Esophagus (tissue), 2 donors: ENCODE measurements at regions not wholly inside any gene's neighbourhood (a gene's known extent, or its start where the extent isn't known, plus 50 kb on each side); places are given as distances from the start of the nearest gene placed in this dataset.

Experiments
- H3K27ac ChIP-seq, 2 donors: one replicate each; pipeline ENCODE4 v1.5.1; 2013; ENCODE audit warnings: low read depth in 2 of 2, mild to moderate bottlenecking in 2 of 2, inconsistent platforms in 1 of 2, low read length in 1 of 2, moderate library complexity in 1 of 2
- H3K27me3 ChIP-seq, 2 donors: one replicate each; pipeline ENCODE4 v1.6.1; 2013; ENCODE audit warnings: low read length in 2 of 2, control low read depth in 1 of 2, mild to moderate bottlenecking in 1 of 2; ENCODE audit not compliant: insufficient read depth in 2 of 2, control insufficient read depth in 1 of 2
- H3K36me3 ChIP-seq, 2 donors: one replicate each; pipeline ENCODE4 v1.6.1; 2013; ENCODE audit warnings: low read length in 1 of 2; ENCODE audit not compliant: control insufficient read depth in 2 of 2, insufficient read depth in 2 of 2
- H3K4me1 ChIP-seq, 2 donors: one replicate each; pipeline ENCODE4 v1.6.1; 2013; ENCODE audit warnings: low read length in 1 of 2; ENCODE audit not compliant: control insufficient read depth in 2 of 2, insufficient read depth in 2 of 2
- H3K4me3 ChIP-seq, 2 donors: one replicate each; pipeline ENCODE4 v1.5.1; 2013; ENCODE audit warnings: low read length in 2 of 2, mild to moderate bottlenecking in 2 of 2, low read depth in 1 of 2, moderate library complexity in 1 of 2
- H3K9me3 ChIP-seq, 2 donors: one replicate each; pipeline ENCODE4 v1.6.1; 2013; ENCODE audit warnings: mild to moderate bottlenecking in 2 of 2, low read depth in 1 of 2, low read length in 1 of 2, moderate library complexity in 1 of 2; ENCODE audit not compliant: control insufficient read depth in 2 of 2, insufficient read depth in 1 of 2
- WGBS, 2 donors: extraction: QIAGEN DNeasy Blood & Tissue Kit; methylation state at CpG; one replicate each; pipeline ENCODE4 v1.1.7; 2013; 5-methylcytosine and 5-hydroxymethylcytosine counted together
- donor health status: healthy with polysubstance abuse.
- donor health status: Bipolar disorder and iron deficiency.

- WGBS, 2 donors, result 59 to 79% methylated on average over 1 of the region's 1 CpG
- Histone ChIP-seq H3K27me3 (no peaks in the 10 kb centered on the region), H3K4me1 (no peaks in the 10 kb centered on the region), H3K27ac (no peak overlapping the region), H3K36me3 (no peaks in the 10 kb centered on the region), H3K9me3 (no peaks in the 10 kb centered on the region), H3K4me3 (no peak overlapping the region)
These were observed 212.3 kb upstream of the ATP5MC3 start for GRCh38 chr2:175393851-175394250.

GRCh38 chr2:175383286-175383685 lies 201.8 kb upstream of the ATP5MC3 start:
- Histone ChIP-seq H3K27me3 (no peaks in the 10 kb centered on the region), H3K27ac (no peak overlapping the region), H3K4me3 (no peak overlapping the region), H3K36me3 (no peaks in the 10 kb centered on the region), H3K4me1 (no peaks in the 10 kb centered on the region), H3K9me3 (peaks cover 0 to 3% of the 10 kb centered on the region in 2 donors)
- WGBS, 2 donors, result 41 to 42% methylated on average over 2 of the region's 2 CpGs

GRCh38 chr2:175373729-175374128 lies 192.2 kb upstream of the ATP5MC3 start:
- Histone ChIP-seq H3K4me3 (no peak overlapping the region), H3K27me3 (no peaks in the 10 kb centered on the region), H3K27ac (no peak overlapping the region), H3K36me3 (no peaks in the 10 kb centered on the region), H3K4me1 (no peaks in the 10 kb centered on the region), H3K9me3 (no peaks in the 10 kb centered on the region)
- 80 to 85% methylated on average over 1 of the region's 1 CpG for WGBS, 2 donors

- Histone ChIP-seq H3K36me3 (no peaks in the 10 kb centered on the region), H3K9me3 (no peaks in the 10 kb centered on the region), H3K27ac (no peak overlapping the region), H3K27me3 (no peaks in the 10 kb centered on the region), H3K4me1 (no peaks in the 10 kb centered on the region), H3K4me3 (no peak overlapping the region)
- WGBS, 2 donors, result 50 to 60% methylated on average over 8 of the region's 8 CpGs
These were observed 191.5 kb upstream of the ATP5MC3 start for GRCh38 chr2:175372704-175373701.

GRCh38 chr2:175371378-175371777 lies 189.9 kb upstream of the ATP5MC3 start:
- Histone ChIP-seq H3K4me3 (no peak overlapping the region), H3K9me3 (no peaks in the 10 kb centered on the region), H3K27me3 (no peaks in the 10 kb centered on the region), H3K36me3 (no peaks in the 10 kb centered on the region), H3K27ac (no peak overlapping the region), H3K4me1 (no peaks in the 10 kb centered on the region)

GRCh38 chr2:175366815-175367214 lies 185.3 kb upstream of the ATP5MC3 start:
- Histone ChIP-seq H3K36me3 (no peaks in the 10 kb centered on the region), H3K4me3 (no peak overlapping the region), H3K27ac (no peak overlapping the region), H3K4me1 (no peaks in the 10 kb centered on the region), H3K9me3 (no peaks in the 10 kb centered on the region), H3K27me3 (no peaks in the 10 kb centered on the region)
- 8 to 9% methylated on average over 7 of the region's 7 CpGs for WGBS, 2 donors

GRCh38 chr2:175363699-175364098 lies 182.2 kb upstream of the ATP5MC3 start:
- Histone ChIP-seq H3K4me3 (no peak overlapping the region), H3K4me1 (no peaks in the 10 kb centered on the region), H3K36me3 (no peaks in the 10 kb centered on the region), H3K27me3 (no peaks in the 10 kb centered on the region), H3K9me3 (no peaks in the 10 kb centered on the region), H3K27ac (no peak overlapping the region)
- WGBS, 2 donors, result 53 to 58% methylated on average over 5 of the region's 5 CpGs

- no peaks in the 10 kb centered on the region for H3K9me3 ChIP-seq
- no peak overlapping the region for H3K4me3 ChIP-seq
- 88 to 89% methylated on average over 4 of the region's 4 CpGs for WGBS, 2 donors
- no peak overlapping the region for H3K27ac ChIP-seq
- H3K27me3 ChIP-seq, result no peaks in the 10 kb centered on the region
- H3K36me3 ChIP-seq, result no peaks in the 10 kb centered on the region
- H3K4me1 ChIP-seq, result no peaks in the 10 kb centered on the region
These were observed 180.8 kb upstream of the ATP5MC3 start for GRCh38 chr2:175362331-175362730.

GRCh38 chr2:175359710-175360109 lies 178.2 kb upstream of the ATP5MC3 start:
- Histone ChIP-seq H3K9me3 (no peaks in the 10 kb centered on the region), H3K4me1 (no peaks in the 10 kb centered on the region), H3K27ac (no peak overlapping the region), H3K4me3 (no peak overlapping the region), H3K36me3 (no peaks in the 10 kb centered on the region), H3K27me3 (no peaks in the 10 kb centered on the region)
- WGBS, 2 donors, result 74 to 81% methylated on average over 3 of the region's 3 CpGs

GRCh38 chr2:175356901-175357300 lies 175.4 kb upstream of the ATP5MC3 start:
- no peak overlapping the region for H3K27ac ChIP-seq
- no peaks in the 10 kb centered on the region for H3K9me3 ChIP-seq
- WGBS, 2 donors, result 92 to 93% methylated on average over 4 of the region's 4 CpGs
- no peaks in the 10 kb centered on the region for H3K27me3 ChIP-seq
- H3K4me1 ChIP-seq, result no peaks in the 10 kb centered on the region
- no peaks in the 10 kb centered on the region for H3K36me3 ChIP-seq
- H3K4me3 ChIP-seq, result no peak overlapping the region
